CD4-positive, alpha-beta T cell treated with Interleukin-2 at 100 ng/mL for 4 hours (primary cell): ENCODE measurements at regions not wholly inside any gene's neighbourhood (a gene's known extent, or its start where the extent isn't known, plus 50 kb on each side); places are given as distances from the start of the nearest gene placed in this dataset.
"Not testable (repeated sequence)": the region's sequence is repeated elsewhere in the genome, so short reads cannot be mapped to it uniquely, and the experiment has no call there.

Source experiments
- DNase-seq: peaks from one replicate; pipeline ENCODE4 v3.0.0-alpha.2; 2020; ENCODE audit warnings: low spot score

GRCh38 chr22:22716136-22716665, 71.8 kb downstream of the GGTLC2 start:
- DNase-seq = no peak

DNA sequence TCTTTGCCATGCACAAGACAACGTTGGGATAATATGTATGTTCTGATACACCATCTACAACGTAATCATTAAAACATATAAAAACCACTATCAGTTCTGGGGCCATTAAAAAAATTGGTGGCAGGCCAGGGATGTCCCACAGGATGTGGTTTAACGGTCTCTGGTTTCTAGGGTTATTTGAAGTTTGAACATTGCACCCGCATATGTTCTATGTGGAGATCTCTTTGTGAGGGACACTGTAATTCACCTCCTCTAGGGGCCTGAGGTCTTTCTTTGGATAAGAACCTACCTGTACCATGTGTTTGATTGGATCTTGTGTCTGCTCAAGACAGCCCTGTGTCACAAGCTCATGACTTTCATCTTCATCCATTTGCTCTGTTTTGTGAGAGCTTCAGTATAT, 73.2 kb downstream of the GGTLC2 start:
- no peak for DNase-seq

DNA sequence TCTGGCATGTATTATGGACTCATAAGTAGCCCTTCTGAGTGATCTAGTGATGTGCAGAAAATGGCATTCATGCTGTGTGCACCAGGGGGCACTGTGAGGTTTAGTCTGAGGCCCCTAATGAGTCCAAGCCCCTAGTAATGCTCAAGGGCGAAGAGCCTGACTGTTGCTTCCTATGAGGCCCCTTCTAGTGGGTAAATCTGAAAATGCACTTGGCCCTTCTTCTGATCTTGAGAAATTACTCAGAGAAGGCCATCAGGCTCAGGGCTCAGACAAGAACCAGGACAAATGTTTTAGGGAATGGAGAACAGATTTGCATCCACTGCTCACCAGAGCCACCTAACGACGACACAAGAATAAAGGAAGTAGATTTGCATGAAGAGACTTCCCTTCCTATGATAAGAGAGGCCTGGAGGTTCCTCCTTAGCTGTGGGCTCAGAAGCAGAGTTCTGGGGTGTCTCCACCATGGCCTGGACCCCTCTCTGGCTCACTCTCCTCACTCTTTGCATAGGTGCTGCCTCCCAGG, 75.8 kb downstream of the GGTLC2 start:
- DNase-seq = peak; percentile 61

GRCh38 chr22:22720724-22721261, 76.4 kb downstream of the GGTLC2 start:
- DNase-seq = peak; percentile 22

DNA sequence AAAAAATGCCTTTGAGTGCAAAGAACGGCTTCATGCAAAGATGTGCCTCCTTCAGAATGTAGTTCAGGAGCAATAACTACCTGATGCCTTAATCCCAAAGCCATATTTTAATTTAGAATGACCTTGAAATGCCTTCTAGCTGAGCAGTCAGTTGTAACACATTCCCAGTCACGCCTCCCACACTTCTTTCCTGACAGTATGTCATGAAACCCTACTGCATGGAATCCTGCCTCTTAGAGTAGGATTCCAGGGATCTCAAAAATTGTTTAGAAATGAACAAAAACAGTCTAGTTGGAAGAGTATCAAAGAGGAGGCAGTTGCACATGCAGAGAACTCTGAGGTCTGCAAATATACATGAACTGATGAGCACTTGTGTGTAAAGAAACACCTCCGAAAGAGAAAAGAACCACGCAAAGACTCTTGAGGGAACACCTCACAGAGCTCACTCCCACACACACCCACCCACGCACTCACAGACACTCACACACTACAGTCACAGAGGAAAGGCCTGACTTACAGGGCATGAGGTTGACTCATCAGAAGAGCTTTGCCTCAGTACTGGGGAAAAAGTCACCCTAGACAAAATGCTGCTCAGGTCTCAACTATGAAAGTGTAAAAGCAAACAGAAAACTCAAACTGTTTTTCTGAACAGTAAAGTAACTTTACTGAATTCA, 77.4 kb downstream of the GGTLC2 start:
- peak; percentile 71 for DNase-seq

- DNase-seq = peak; percentile 21
Measured at GRCh38 chr22:22728382-22728781, 84.0 kb downstream of the GGTLC2 start.

DNA sequence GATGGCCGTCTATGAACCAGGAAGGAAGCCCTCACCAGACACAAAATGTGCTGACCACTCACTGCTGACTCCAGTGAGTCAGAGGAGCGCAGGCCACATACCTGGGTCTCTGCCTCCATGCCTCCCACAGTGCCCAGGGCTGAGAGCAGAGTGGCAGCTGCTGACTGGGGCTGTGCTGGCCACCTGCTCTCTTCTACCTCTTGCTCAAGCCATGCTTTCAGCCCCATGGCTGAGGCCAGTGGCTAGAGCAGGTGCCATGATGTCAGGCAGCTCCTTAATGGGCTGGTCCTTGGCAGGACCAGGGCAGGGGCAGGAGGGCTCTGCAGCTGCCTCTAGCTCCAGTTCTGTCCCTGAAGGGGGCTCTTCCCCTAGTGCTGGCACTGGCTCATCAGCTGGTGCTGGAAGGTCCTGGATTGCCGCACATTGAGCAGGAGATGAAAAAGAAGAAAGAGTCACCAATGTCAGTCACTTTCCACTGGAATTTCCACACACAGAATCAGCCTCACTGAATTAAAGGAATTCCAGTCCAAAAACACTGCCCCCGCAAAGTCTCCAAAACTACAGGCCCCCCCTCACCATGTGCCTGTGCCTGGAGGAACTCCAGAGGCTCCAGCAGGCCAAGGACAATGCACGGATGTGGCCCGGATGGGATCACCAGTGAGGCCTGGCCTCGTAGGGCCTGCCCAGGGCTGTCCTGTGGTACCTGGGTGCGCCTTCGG, 86.4 kb downstream of the GGTLC2 start:
- no peak for DNase-seq

- no peak for DNase-seq
Measured at GRCh38 chr22:22731374-22731676, 86.9 kb downstream of the GGTLC2 start.

- not testable (repeated sequence) for DNase-seq
Measured at GRCh38 chr22:22733006-22733405, 88.6 kb downstream of the GGTLC2 start.

- DNase-seq = no peak
Measured at GRCh38 chr22:22733881-22734373, 89.5 kb downstream of the GGTLC2 start.

- DNase-seq = not testable (repeated sequence)
Measured at GRCh38 chr22:22734395-22735272, 90.2 kb downstream of the GGTLC2 start.

DNA sequence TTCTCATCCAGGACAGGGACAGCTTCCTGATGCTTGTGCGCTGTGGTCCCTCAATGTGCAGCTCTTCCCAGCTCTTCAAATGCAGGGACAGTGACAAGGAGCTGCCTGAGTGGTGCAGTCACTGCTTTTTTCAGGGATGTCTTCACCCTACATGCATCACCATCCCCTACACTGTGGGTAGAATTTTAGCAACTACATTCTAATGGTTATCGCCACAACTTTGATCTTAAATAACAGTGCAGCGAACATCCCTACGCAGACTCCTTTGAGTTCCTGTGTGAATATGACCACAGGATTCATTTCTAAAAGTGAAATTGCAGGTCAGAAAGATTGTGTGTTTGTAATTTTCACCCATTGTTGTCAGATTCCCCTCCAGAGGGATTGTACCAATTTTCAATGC, 90.9 kb downstream of the GGTLC2 start:
- not testable (repeated sequence) for DNase-seq

GRCh38 chr22:22735695-22736611, 91.5 kb downstream of the GGTLC2 start:
- no peak for DNase-seq

DNA sequence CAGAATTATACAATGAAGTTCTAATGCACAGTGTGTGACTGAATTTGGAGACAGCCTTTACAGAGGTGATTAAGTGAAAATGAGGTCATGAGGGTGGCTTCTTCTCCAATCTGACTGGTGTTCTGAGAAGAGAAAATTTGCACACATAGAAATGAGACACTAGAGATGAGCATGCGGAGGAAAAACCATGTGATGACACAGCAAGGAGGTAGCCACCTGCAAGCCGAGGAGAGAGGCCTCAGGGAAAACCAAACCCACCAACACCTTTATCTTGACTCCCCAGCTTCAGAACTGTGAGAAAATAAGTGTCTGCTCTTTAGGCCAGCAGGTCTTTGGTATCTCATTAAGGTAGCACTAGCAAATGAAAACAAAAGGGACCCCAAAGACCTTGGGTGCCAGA, 93.2 kb downstream of the GGTLC2 start:
- peak; percentile 55 for DNase-seq

GRCh38 chr22:22738959-22739585, 94.7 kb downstream of the GGTLC2 start:
- no peak for DNase-seq

DNA sequence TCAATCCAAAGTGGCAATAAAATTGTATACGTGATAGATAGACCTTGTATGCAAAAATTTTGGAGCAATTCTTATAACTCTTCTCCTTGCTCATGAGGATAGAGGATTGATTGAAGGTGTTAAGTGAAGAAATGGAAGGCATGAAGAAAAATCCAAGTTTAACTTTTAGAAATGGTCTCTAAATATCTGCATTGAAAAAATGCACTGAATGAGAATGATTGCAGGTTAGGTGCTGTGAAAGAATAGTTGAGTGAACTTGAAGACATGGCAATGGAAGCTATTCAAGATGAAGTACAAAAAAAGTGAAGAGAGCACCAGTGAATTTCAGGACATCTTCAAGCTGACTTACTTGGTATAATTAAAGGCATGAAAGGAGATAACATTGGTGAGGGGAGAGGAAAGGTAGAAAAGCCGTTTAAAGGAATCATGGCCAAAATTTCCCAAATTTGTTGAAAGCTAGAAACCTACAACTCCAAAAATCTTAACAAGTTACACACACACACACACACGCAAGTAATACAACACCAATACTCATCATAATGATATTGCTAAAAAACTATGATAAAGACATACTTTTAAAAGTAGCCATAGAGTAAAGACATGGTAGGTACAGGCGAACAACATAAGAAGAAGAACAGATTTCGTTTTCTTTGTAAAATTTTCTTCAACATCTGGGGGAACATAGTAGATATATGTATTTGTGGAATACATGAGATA, 96.3 kb downstream of the GGTLC2 start:
- no peak for DNase-seq

DNA sequence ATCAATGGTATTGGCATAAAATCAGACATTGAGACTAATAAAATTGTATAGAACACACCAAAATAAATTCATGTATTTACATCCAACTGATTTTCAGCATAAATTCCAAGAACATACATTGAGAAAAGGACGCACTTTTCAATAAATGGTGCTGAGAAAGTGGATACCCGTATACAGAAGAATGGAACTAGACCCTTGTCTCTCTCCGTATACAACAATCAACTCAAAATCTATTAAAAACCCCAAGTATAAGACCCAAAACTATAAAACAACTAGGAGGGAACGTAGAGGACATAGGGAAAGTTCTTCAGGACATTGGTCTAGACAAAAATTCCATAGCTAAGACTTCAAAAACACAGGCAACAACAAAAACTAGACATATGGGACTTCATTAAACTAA, 97.4 kb downstream of the GGTLC2 start:
- no peak for DNase-seq

GRCh38 chr22:22742641-22743040, 98.2 kb downstream of the GGTLC2 start:
- DNase-seq = no peak

DNA sequence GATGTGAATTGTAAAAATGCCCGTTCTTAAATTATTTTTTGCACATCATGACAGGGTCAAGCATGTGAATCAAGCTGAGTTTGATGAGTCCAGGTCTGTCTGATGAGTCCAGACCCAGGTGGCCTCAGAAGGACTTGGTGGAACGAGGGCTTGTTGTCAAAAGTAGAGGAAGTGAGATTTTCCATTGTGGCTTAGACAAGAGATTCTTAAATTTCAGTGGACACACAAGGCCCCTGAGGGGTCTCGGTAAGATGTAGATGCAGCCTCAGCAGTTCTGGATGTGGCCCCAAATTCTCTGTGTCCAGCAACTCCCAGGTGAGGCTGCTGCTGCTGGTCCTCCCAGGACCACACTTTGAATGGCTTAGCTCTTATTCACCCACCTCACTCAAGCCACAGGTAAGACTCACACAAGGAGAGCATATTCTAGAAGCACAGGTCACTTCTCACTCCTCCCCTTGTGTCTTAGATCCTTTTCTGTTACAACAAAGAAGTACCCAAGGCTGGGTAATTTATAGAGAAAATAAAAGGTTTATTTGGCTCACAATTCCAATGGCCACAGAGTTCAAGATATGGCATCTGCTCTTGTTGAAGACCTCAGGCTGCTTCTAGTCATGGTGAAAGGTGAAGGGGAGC, 98.8 kb downstream of the GGTLC2 start:
- DNase-seq = no peak
